Spleen (tissue), 11 donors: ENCODE measurements at regions not wholly inside any gene's neighbourhood (a gene's known extent, or its start where the extent isn't known, plus 50 kb on each side); places are given as distances from the start of the nearest gene placed in this dataset.

ENCODE experiments used
- DNase-seq: peaks from one replicate; pipeline ENCODE4 v3.0.0-alpha.2; 2020
- H3K27ac ChIP-seq, 8 donors: fragments of 200-600 bp; sonication (generic) in 7 of 8; 1 replicate in 4 of 8; 2 replicates in 4 of 8; pipeline versions ENCODE4 v1.5.0 to v1.8.0; 2016 to 2021; ENCODE audit warnings: inconsistent platforms in 4 of 8, mild to moderate bottlenecking in 4 of 8, moderate library complexity in 1 of 8
- H3K27me3 ChIP-seq, 7 donors: fragments of 200-600 bp; sonication (generic) in 6 of 7; replicated peaks in 1 of 7; 1 replicate in 4 of 7; 2 replicates in 3 of 7; pipeline versions ENCODE4 v1.5.0 to v1.8.0; 2016 to 2021; ENCODE audit warnings: inconsistent platforms in 3 of 7, mild to moderate bottlenecking in 1 of 7
- H3K36me3 ChIP-seq, 6 donors: fragments of 200-600 bp; sonication (generic) in 5 of 6; 1 replicate in 4 of 6; 2 replicates in 2 of 6; pipeline versions ENCODE4 v1.5.0 to v1.8.0; 2016 to 2021; ENCODE audit warnings: inconsistent platforms in 2 of 6
- H3K4me1 ChIP-seq, 6 donors: fragments of 200-600 bp; sonication (generic) in 5 of 6; 1 replicate in 3 of 6; 2 replicates in 3 of 6; pipeline versions ENCODE4 v1.5.0 to v1.8.0; 2016 to 2021; ENCODE audit warnings: inconsistent platforms in 3 of 6
- H3K4me3 ChIP-seq, 8 donors: fragments of 200-600 bp; sonication (generic) in 7 of 8; 1 replicate in 4 of 8; 2 replicates in 4 of 8; pipeline versions ENCODE4 v1.5.0 to v1.8.0; 2016 to 2021; ENCODE audit warnings: inconsistent platforms in 4 of 8, mild to moderate bottlenecking in 4 of 8, moderate library complexity in 2 of 8
- H3K9me3 ChIP-seq, 8 donors: fragments of 200-600 bp; sonication (generic) in 7 of 8; 1 replicate in 4 of 8; 2 replicates in 4 of 8; pipeline versions ENCODE4 v1.5.0 to v1.8.0; 2016 to 2021; ENCODE audit warnings: inconsistent platforms in 4 of 8
- CTCF ChIP-seq, 11 experiments: fragments of 200-600 bp in 7 of 11; fragments of 450-650 bp in 4 of 11; sonication (generic) in 4 of 11; IDR thresholded peaks in 8 of 11; conservative IDR thresholded peaks in 3 of 11; 1 replicate in 7 of 11; 2 replicates in 4 of 11; pipeline versions ENCODE4 v1.4.0 to v1.8.0; 2016 to 2021; ENCODE audit warnings: antibody characterized with exemption in 11 of 11, inconsistent platforms in 4 of 11, mild to moderate bottlenecking in 1 of 11
- POLR2A ChIP-seq, 3 donors: fragments of 450-650 bp; IDR thresholded peaks; one replicate each; pipeline ENCODE4 v1.5.1; 2017; ENCODE audit warnings: antibody characterized with exemption in 3 of 3, mild to moderate bottlenecking in 1 of 3
- POLR2AphosphoS5 ChIP-seq, 3 donors: sonication (generic); formaldehyde crosslinking; IDR thresholded peaks; one replicate each; pipeline ENCODE4 v1.5.1; 2017; ENCODE audit warnings: antibody characterized with exemption in 3 of 3
- WGBS, 5 donors: extraction: QIAGEN DNeasy Blood & Tissue Kit in 3 of 5; methylation state at CpG; one replicate each; pipeline versions ENCODE4 v1.1.5 to v1.1.7; 2013 to 2018; 5-methylcytosine and 5-hydroxymethylcytosine counted together
- intact Hi-C: fragments of 100-400 bp; cut with DNase I; formaldehyde crosslinking; loops from one replicate; pipeline ENCODE4 v1.15.0; 2023; ENCODE audit warnings: low total_unique reads
- donor health status: healthy with polysubstance abuse.
- donor health status: DM: no; HTN: no; CAD: no; lungs with moderate emphysema.
- donor health status: DM: no; HTN: no; CAD: no.
- donor health status: Bipolar disorder and iron deficiency.
- donor health status: healthy.
- donor health status: DM: no; HTN: no; CAD: no.
- donor health status: DM: yes; HTN: yes; CAD: no.

GRCh38 chr7:67716729-67717128 lies 720.1 kb downstream of the TYW1 start:
- no peaks in the 10 kb centered on the region for H3K36me3 ChIP-seq
- no peak for DNase-seq
- WGBS, 5 donors = 44 to 56% (median 48%) methylated on average over 2 of the region's 2 CpGs
- H3K4me1 ChIP-seq = no peaks in the 10 kb centered on the region
- no peak overlapping the region for H3K4me3 ChIP-seq
- H3K9me3 ChIP-seq = peaks cover 0 to 37% (median 0%) of the 10 kb centered on the region in 8 donors
- peaks cover 0 to 4% (median 0%) of the 10 kb centered on the region in 7 donors for H3K27me3 ChIP-seq
- intact Hi-C loops = no loop called here
- TF ChIP-seq POLR2AphosphoS5 (IDR thresholded peaks at IDR 0.05) (no peak), POLR2A (IDR thresholded peaks at IDR 0.05) (no peak), CTCF (IDR thresholded peaks at IDR 0.05 in 8 of 11, conservative IDR thresholded peaks at IDR 0.05 in 3 of 11) (no peak)
- no peak overlapping the region for H3K27ac ChIP-seq

- TF ChIP-seq POLR2AphosphoS5 (IDR thresholded peaks at IDR 0.05) (no peak), CTCF (IDR thresholded peaks at IDR 0.05 in 8 of 11, conservative IDR thresholded peaks at IDR 0.05 in 3 of 11) (no peak), POLR2A (IDR thresholded peaks at IDR 0.05) (no peak)
Measured at GRCh38 chr7:67723591-67723990, 727.0 kb downstream of the TYW1 start.

GRCh38 chr7:67724435-67724834 lies 727.8 kb downstream of the TYW1 start:
- intact Hi-C loops = no loop called here
- Histone ChIP-seq H3K4me1 (no peaks in the 10 kb centered on the region), H3K36me3 (no peaks in the 10 kb centered on the region), H3K27me3 (no peaks in the 10 kb centered on the region), H3K4me3 (no peak overlapping the region), H3K9me3 (peaks cover 0 to 23% (median 2%) of the 10 kb centered on the region in 8 donors), H3K27ac (no peak overlapping the region)
- no peak for TF ChIP-seq POLR2AphosphoS5 (IDR thresholded peaks at IDR 0.05)
- TF ChIP-seq POLR2A (IDR thresholded peaks at IDR 0.05) = no peak
- TF ChIP-seq CTCF (IDR thresholded peaks at IDR 0.05 in 8 of 11, conservative IDR thresholded peaks at IDR 0.05 in 3 of 11) = no peak
- WGBS, 5 donors = 77 to 88% (median 80%) methylated on average over 5 of the region's 5 CpGs
- no peak for DNase-seq

More at GRCh38 chr7:67723591-67723990, 727.0 kb downstream of the TYW1 start:
- DNase-seq = no peak
- no peaks in the 10 kb centered on the region for H3K36me3 ChIP-seq
- no peak overlapping the region for H3K27ac ChIP-seq
- no peaks in the 10 kb centered on the region for H3K27me3 ChIP-seq
- peaks cover 0 to 25% (median 2%) of the 10 kb centered on the region in 8 donors for H3K9me3 ChIP-seq
- H3K4me1 ChIP-seq = no peaks in the 10 kb centered on the region
- no peak overlapping the region for H3K4me3 ChIP-seq
- 24 to 35% (median 33%) methylated on average over 3 of the region's 3 CpGs for WGBS, 5 donors
- intact Hi-C loops = no loop called here

GRCh38 chr7:67724955-67725354 lies 728.3 kb downstream of the TYW1 start:
- Histone ChIP-seq H3K4me1 (no peaks in the 10 kb centered on the region), H3K4me3 (no peak overlapping the region), H3K27me3 (no peaks in the 10 kb centered on the region), H3K27ac (no peak overlapping the region), H3K9me3 (peaks cover 0 to 20% (median 2%) of the 10 kb centered on the region in 8 donors), H3K36me3 (no peaks in the 10 kb centered on the region)
- intact Hi-C loops = no loop called here
- 72 to 90% (median 76%) methylated on average over 2 of the region's 2 CpGs for WGBS, 5 donors
- DNase-seq = no peak
- TF ChIP-seq CTCF (IDR thresholded peaks at IDR 0.05 in 8 of 11, conservative IDR thresholded peaks at IDR 0.05 in 3 of 11) (no peak), POLR2AphosphoS5 (IDR thresholded peaks at IDR 0.05) (no peak), POLR2A (IDR thresholded peaks at IDR 0.05) (no peak)
